ENCODE measurements at regions not wholly inside any gene's neighbourhood (a gene's known extent, or its start where the extent isn't known, plus 50 kb on each side); places are given as distances from the start of the nearest gene placed in this dataset.

GRCh38 chr18:22307528-22307927 is 110.2 kb downstream of the CTAGE1 start:
- no peaks in the 10 kb centered on the region for H3K9me3 ChIP-seq
- no peak for ATAC-seq
- peaks cover 6% of the 10 kb centered on the region for H3K27me3 ChIP-seq
- no peaks in the 10 kb centered on the region for H3K4me1 ChIP-seq
- H3K36me3 ChIP-seq = no peaks in the 10 kb centered on the region
- 33 to 56% methylated on average over 2 of the region's 2 CpGs for WGBS, 2 donors (ENCODE audit: low coverage in 1 of 2)
- TF ChIP-seq POLR2AphosphoS5 (IDR thresholded peaks at IDR 0.05) = no peak
- TF ChIP-seq, protein P1, sequence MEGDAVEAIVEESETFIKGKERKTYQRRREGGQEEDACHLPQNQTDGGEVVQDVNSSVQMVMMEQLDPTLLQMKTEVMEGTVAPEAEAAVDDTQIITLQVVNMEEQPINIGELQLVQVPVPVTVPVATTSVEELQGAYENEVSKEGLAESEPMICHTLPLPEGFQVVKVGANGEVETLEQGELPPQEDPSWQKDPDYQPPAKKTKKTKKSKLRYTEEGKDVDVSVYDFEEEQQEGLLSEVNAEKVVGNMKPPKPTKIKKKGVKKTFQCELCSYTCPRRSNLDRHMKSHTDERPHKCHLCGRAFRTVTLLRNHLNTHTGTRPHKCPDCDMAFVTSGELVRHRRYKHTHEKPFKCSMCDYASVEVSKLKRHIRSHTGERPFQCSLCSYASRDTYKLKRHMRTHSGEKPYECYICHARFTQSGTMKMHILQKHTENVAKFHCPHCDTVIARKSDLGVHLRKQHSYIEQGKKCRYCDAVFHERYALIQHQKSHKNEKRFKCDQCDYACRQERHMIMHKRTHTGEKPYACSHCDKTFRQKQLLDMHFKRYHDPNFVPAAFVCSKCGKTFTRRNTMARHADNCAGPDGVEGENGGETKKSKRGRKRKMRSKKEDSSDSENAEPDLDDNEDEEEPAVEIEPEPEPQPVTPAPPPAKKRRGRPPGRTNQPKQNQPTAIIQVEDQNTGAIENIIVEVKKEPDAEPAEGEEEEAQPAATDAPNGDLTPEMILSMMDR (IDR thresholded peaks at IDR 0.05) = no peak
- no peak for TF ChIP-seq POLR2A (IDR thresholded peaks at IDR 0.05)
- TF ChIP-seq EP300 (IDR thresholded peaks at IDR 0.05) = no peak
- H3K27ac ChIP-seq = no peak overlapping the region
- no peak overlapping the region for H3K4me3 ChIP-seq

- H3K27ac ChIP-seq = no peak overlapping the region
- TF ChIP-seq, protein P1 (IDR thresholded peaks at IDR 0.05) = no peak
- TF ChIP-seq POLR2AphosphoS5 (IDR thresholded peaks at IDR 0.05) = no peak
- no peak for TF ChIP-seq EP300 (IDR thresholded peaks at IDR 0.05)
- no peak for TF ChIP-seq POLR2A (IDR thresholded peaks at IDR 0.05)
- H3K36me3 ChIP-seq = no peaks in the 10 kb centered on the region
- WGBS, 2 donors (ENCODE audit: low coverage in 1 of 2) = 81 to 88% methylated on average over 5 of the region's 5 CpGs
- H3K4me1 ChIP-seq = no peaks in the 10 kb centered on the region
- H3K27me3 ChIP-seq = peaks cover 6% of the 10 kb centered on the region
- H3K9me3 ChIP-seq = no peaks in the 10 kb centered on the region
- no peak overlapping the region for H3K4me3 ChIP-seq
- ATAC-seq = no peak
Measured at GRCh38 chr18:22303927-22304326, 113.8 kb downstream of the CTAGE1 start.

DNA sequence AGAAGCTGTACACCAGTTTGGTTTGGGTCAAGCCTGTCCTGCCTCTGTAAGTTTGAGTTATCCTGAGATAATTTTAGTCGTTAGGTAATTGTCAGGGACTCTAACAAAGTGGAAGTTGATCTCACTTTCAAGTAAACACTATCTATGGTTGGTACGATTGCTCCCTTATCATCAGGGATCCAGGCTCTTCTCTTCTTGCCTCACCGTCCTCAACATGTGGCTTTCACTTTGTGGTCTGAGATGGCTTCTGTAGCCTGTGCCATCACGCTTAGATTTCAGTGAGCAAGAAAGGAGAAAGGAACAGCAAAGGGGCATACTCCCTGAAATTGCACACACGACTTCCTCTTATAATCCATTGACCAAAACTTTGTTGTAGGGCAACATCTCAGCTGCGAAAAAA is 115.6 kb downstream of the CTAGE1 start:
- no peak overlapping the region for H3K4me3 ChIP-seq
- H3K36me3 ChIP-seq = no peaks in the 10 kb centered on the region
- H3K27ac ChIP-seq = no peak overlapping the region
- H3K27me3 ChIP-seq = no peaks in the 10 kb centered on the region
- no peak for ATAC-seq
- no peak for TF ChIP-seq POLR2AphosphoS5 (IDR thresholded peaks at IDR 0.05)
- TF ChIP-seq, protein P1 (IDR thresholded peaks at IDR 0.05) = no peak
- TF ChIP-seq POLR2A (IDR thresholded peaks at IDR 0.05) = no peak
- no peak for TF ChIP-seq EP300 (IDR thresholded peaks at IDR 0.05)
- H3K4me1 ChIP-seq = no peaks in the 10 kb centered on the region
- 67 to 71% methylated on average over 1 to 6 of the region's 6 CpGs for WGBS, 2 donors (ENCODE audit: low coverage in 1 of 2)
- H3K9me3 ChIP-seq = no peaks in the 10 kb centered on the region

DNA sequence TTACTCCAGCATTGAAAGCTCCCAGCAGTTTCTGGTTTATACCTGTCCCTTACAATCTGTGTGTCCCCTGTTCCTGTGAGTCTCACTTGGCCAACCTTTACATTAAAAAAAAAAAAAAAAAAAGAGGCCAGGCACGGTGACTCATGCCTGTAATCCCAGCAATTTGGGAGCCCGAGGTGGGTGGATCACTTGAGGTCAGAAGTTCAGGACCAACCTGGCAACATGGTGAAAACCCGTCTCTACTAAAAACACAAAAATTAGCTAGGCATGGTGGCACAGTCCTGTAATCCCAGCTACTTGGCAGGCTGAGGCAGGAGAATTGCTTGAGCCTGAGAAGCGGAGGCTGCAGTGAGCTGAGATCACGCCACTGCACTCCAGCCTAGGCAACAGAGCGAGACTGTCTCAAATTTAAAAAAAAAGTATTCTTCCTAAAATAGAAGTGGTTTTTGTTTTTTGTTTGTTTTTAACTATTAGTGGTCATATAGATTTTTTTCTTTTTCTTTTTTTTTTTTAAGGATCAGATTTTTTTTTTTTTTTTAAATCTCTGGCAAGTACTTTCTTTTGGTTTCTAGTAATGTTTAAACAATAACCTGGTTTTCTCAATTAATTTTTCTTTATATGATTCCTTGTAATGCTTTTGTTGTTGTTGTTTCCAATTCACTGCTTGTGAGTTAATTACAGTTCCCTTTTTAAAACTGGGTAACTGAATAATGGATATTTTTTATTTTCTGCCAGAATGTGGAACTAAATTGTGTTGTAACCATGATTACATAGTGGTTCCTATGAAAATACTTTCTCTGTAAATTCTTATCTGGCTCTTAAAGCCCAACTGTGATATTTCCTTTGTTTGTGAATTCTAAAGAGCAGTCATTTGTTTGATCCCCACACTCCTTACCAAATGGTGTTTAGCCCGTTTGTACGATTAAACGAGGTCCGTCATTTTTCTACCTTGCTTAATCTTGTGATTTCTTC is 116.8 kb downstream of the CTAGE1 start:
- H3K27ac ChIP-seq = no peak overlapping the region

More for the DNA sequence above, 116.8 kb downstream of the CTAGE1 start:
- H3K4me3 ChIP-seq = no peak overlapping the region
- no peaks in the 10 kb centered on the region for H3K9me3 ChIP-seq
- H3K27me3 ChIP-seq = peaks cover 4% of the 10 kb centered on the region
- H3K4me1 ChIP-seq = no peaks in the 10 kb centered on the region
- TF ChIP-seq EP300 (IDR thresholded peaks at IDR 0.05) (no peak), POLR2A (IDR thresholded peaks at IDR 0.05) (no peak), POLR2AphosphoS5 (IDR thresholded peaks at IDR 0.05) (no peak)
- TF ChIP-seq, protein P1 (IDR thresholded peaks at IDR 0.05) = no peak
- H3K36me3 ChIP-seq = no peaks in the 10 kb centered on the region
- WGBS, 2 donors (ENCODE audit: low coverage in 1 of 2) = 41 to 69% methylated on average over 8 to 9 of the region's 10 CpGs
- ATAC-seq = no peak

Data from gastroesophageal sphincter (tissue), 4 donors.